ENCODE measurements at regions not wholly inside any gene's neighbourhood (a gene's known extent, or its start where the extent isn't known, plus 50 kb on each side); places are given as distances from the start of the nearest gene placed in this dataset.

DNA sequence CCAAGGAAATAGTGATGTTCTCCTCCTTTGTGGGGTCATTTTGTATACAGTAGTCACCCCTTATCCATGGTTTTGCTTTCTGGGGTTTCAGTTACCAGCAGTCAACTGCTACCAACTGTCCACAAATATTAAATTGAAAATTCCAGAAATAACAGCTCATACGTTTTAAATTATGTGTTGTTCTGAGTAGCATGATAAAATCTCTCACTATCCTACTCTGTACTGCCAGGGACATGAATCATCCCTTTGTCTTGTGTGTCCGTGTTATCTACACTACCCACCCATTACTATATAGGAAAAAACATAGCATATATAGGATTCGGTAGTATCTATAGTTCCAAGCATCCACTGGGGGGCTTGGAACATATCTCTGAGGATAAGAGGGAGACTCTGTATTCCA is 120.9 kb upstream of the DCC start:
- TF ChIP-seq, protein P1, sequence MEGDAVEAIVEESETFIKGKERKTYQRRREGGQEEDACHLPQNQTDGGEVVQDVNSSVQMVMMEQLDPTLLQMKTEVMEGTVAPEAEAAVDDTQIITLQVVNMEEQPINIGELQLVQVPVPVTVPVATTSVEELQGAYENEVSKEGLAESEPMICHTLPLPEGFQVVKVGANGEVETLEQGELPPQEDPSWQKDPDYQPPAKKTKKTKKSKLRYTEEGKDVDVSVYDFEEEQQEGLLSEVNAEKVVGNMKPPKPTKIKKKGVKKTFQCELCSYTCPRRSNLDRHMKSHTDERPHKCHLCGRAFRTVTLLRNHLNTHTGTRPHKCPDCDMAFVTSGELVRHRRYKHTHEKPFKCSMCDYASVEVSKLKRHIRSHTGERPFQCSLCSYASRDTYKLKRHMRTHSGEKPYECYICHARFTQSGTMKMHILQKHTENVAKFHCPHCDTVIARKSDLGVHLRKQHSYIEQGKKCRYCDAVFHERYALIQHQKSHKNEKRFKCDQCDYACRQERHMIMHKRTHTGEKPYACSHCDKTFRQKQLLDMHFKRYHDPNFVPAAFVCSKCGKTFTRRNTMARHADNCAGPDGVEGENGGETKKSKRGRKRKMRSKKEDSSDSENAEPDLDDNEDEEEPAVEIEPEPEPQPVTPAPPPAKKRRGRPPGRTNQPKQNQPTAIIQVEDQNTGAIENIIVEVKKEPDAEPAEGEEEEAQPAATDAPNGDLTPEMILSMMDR (IDR thresholded peaks at IDR 0.05; ENCODE audit: low read length): no peak
- TF ChIP-seq EZH2 (optimal IDR thresholded peaks at IDR 0.05; ENCODE audit: low read depth, low read length): no peak
